Esophagus muscularis mucosa (tissue), 4 donors: ENCODE measurements at regions not wholly inside any gene's neighbourhood (a gene's known extent, or its start where the extent isn't known, plus 50 kb on each side); places are given as distances from the start of the nearest gene placed in this dataset.
A peak's percentile ranks its signal among the peaks of the same experiment; 100 is the strongest.

Source experiments
- DNase-seq: peaks from one replicate; pipeline ENCODE4 v3.0.0-alpha.2; 2017; ENCODE audit errors: extremely low spot score
- H3K27ac ChIP-seq, 4 donors: fragments of 200-600 bp; sonication (generic); replicated peaks in 1 of 4; 1 replicate in 3 of 4; 2 replicates in 1 of 4; pipeline ENCODE4 v1.5.1; 2016 to 2019; ENCODE audit warnings: mild to moderate bottlenecking in 1 of 4
- H3K27me3 ChIP-seq, 4 donors: fragments of 200-600 bp; sonication (generic); one replicate each; pipeline versions ENCODE4 v1.5.1 to v1.6.0; 2016 to 2019
- H3K36me3 ChIP-seq, 4 donors: fragments of 200-600 bp; sonication (generic); one replicate each; pipeline ENCODE4 v1.5.1; 2016 to 2019
- H3K4me1 ChIP-seq, 4 donors: fragments of 200-600 bp; sonication (generic); one replicate each; pipeline ENCODE4 v1.5.1; 2016 to 2019
- H3K4me3 ChIP-seq, 4 donors: fragments of 200-600 bp; sonication (generic); 1 replicate in 2 of 4; 2 replicates in 2 of 4; pipeline ENCODE4 v1.5.1; 2016 to 2019; ENCODE audit warnings: mild to moderate bottlenecking in 4 of 4, moderate library complexity in 1 of 4
- H3K9me3 ChIP-seq, 4 donors: fragments of 200-600 bp; sonication (generic); 1 replicate in 3 of 4; 2 replicates in 1 of 4; pipeline ENCODE4 v1.5.1; 2016 to 2019
- EP300 ChIP-seq: sonication (generic); formaldehyde crosslinking; IDR thresholded peaks from one replicate; pipeline ENCODE4 v1.6.1; 2017; ENCODE audit warnings: antibody characterized with exemption
- POLR2A ChIP-seq: fragments of 450-650 bp; IDR thresholded peaks from one replicate; pipeline ENCODE4 v1.6.1; 2017; ENCODE audit warnings: antibody characterized with exemption, moderate library complexity, mild to moderate bottlenecking, low read depth
- POLR2AphosphoS5 ChIP-seq, 2 donors: sonication (generic); formaldehyde crosslinking; IDR thresholded peaks; one replicate each; pipeline ENCODE4 v1.6.1; 2017; ENCODE audit warnings: antibody characterized with exemption in 2 of 2
- WGBS: methylation state at CpG from one replicate; pipeline ENCODE4 v1.1.5; 2018; 5-methylcytosine and 5-hydroxymethylcytosine counted together
- intact Hi-C: fragments of 100-400 bp; cut with DNase I; formaldehyde crosslinking; loops from one replicate; pipeline ENCODE4 v1.15.1; 2023
- TF ChIP-seq, protein P1 (sequence below), 3 experiments: fragments of 200-600 bp in 2 of 3; fragments of 450-650 bp in 1 of 3; sonication (generic) in 2 of 3; IDR thresholded peaks; one replicate each; pipeline ENCODE4 v1.5.1; 2017 to 2019; ENCODE audit warnings: antibody characterized with exemption in 3 of 3, mild to moderate bottlenecking in 2 of 3, moderate library complexity in 1 of 3

DNA sequence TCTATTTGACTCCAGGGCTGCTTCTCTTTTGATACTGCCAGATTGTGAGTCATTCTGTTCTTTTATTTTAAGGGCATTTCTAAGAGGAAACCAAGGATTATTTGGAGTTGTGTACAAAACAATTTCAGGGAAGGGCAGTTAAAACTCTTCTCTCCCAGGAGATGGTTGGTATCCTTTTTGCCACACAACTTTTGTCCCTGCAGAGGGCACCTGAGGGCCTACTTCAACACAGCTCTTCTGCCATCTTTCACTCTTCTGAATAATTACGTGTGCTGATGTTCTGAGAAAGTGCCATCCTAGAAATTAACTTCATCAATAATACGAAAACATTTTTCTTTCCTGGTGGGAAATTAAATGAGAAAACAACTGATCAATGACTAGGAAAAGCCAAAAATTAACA lies 75.7 kb upstream of the GADL1 start:
- H3K4me3 ChIP-seq = no peak overlapping the region
- no peak for TF ChIP-seq EP300
- TF ChIP-seq POLR2A = no peak
- TF ChIP-seq POLR2AphosphoS5 (IDR thresholded peaks at IDR 0.05) = no peak
- TF ChIP-seq, protein P1, sequence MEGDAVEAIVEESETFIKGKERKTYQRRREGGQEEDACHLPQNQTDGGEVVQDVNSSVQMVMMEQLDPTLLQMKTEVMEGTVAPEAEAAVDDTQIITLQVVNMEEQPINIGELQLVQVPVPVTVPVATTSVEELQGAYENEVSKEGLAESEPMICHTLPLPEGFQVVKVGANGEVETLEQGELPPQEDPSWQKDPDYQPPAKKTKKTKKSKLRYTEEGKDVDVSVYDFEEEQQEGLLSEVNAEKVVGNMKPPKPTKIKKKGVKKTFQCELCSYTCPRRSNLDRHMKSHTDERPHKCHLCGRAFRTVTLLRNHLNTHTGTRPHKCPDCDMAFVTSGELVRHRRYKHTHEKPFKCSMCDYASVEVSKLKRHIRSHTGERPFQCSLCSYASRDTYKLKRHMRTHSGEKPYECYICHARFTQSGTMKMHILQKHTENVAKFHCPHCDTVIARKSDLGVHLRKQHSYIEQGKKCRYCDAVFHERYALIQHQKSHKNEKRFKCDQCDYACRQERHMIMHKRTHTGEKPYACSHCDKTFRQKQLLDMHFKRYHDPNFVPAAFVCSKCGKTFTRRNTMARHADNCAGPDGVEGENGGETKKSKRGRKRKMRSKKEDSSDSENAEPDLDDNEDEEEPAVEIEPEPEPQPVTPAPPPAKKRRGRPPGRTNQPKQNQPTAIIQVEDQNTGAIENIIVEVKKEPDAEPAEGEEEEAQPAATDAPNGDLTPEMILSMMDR (IDR thresholded peaks at IDR 0.05) = no peak
- peak; percentile 12 for DNase-seq
- WGBS = 73% methylated on average over 2 of the region's 2 CpGs
- H3K27me3 ChIP-seq = no peaks in the 10 kb centered on the region
- no peaks in the 10 kb centered on the region for H3K36me3 ChIP-seq
- intact Hi-C loops = no loop called here
- H3K9me3 ChIP-seq = no peaks in the 10 kb centered on the region
- H3K4me1 ChIP-seq = no peaks in the 10 kb centered on the region
- H3K27ac ChIP-seq = no peak overlapping the region

DNA sequence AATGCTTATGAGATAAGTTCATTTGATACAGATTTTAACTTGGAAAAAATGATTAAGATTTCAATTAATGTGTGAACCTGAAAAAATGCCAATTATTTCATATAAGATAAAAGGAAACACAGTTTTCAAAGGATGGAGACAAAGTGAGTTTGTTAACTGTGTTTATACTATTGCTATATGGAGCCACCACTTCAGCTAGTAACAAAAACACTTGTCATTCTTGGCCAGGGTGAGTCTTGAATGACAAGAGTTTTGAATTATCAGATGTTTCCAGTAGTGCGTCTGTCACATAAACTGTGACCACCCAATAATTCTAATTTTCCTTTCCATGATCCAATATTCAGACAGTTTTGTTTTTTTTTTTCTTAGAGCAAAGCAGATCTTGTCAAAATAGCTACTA lies 78.0 kb upstream of the GADL1 start:
- Histone ChIP-seq H3K9me3 (no peaks in the 10 kb centered on the region), H3K4me3 (no peak overlapping the region), H3K27me3 (no peaks in the 10 kb centered on the region), H3K27ac (no peak overlapping the region), H3K36me3 (no peaks in the 10 kb centered on the region), H3K4me1 (no peaks in the 10 kb centered on the region)
- peak; percentile 2 for DNase-seq
- TF ChIP-seq EP300 = no peak
- TF ChIP-seq, protein P1 (IDR thresholded peaks at IDR 0.05) = no peak
- no peak for TF ChIP-seq POLR2AphosphoS5 (IDR thresholded peaks at IDR 0.05)
- TF ChIP-seq POLR2A = no peak
- 96% methylated on average over 1 of the region's 1 CpG for WGBS
- intact Hi-C loops = no loop called here

DNA sequence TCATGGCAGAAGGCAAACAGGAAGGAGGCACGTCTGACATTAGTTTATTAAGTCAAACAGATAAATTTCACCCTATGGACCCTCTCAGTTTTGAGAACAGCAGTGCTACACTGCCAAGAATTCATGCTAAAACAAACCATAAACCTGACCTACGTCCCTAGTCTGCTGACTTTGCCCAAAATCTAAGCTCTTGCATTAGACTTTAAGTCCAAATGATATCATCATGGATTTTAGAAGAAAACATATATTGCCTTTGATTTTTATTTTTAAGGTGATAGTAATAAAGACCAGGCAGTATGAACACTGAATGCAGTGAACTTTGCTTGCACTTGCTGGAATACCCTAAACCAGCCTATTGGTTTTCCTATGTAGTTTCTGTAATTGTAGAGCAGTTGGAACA lies 79.6 kb upstream of the GADL1 start:
- H3K4me1 ChIP-seq = no peaks in the 10 kb centered on the region
- H3K27me3 ChIP-seq = no peaks in the 10 kb centered on the region
- H3K9me3 ChIP-seq = no peaks in the 10 kb centered on the region
- intact Hi-C loops = no loop called here
- peak; percentile 45 for DNase-seq
- H3K27ac ChIP-seq = no peak overlapping the region
- WGBS = 85% methylated on average over 2 of the region's 2 CpGs
- no peak overlapping the region for H3K4me3 ChIP-seq
- TF ChIP-seq POLR2A = no peak
- TF ChIP-seq EP300 = no peak
- TF ChIP-seq POLR2AphosphoS5 (IDR thresholded peaks at IDR 0.05) = no peak
- TF ChIP-seq, protein P1 (IDR thresholded peaks at IDR 0.05) = no peak
- H3K36me3 ChIP-seq = no peaks in the 10 kb centered on the region

DNA sequence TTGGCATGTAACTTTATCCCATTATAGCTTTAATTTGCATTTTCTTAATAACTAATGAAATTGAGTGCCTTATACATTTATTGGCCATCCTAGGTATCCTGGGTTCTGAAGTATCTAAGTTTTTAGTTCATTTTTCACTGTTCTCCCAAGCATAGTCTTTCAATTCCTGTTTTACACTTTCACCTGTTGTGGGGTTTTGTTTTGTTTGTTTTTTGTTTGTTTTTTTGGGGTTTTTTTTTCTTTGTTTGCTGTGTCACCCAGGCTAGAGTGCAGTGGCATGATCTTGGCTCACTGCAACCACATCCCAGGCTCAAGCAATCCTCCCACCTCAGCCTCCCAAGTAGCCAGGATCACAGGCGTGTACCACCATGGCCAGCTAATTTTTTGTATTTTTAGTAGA lies 83.1 kb upstream of the GADL1 start:
- H3K4me1 ChIP-seq = no peaks in the 10 kb centered on the region
- no peak overlapping the region for H3K4me3 ChIP-seq
- no peaks in the 10 kb centered on the region for H3K36me3 ChIP-seq
- H3K27me3 ChIP-seq = no peaks in the 10 kb centered on the region
- no peak for TF ChIP-seq EP300
- TF ChIP-seq, protein P1 (IDR thresholded peaks at IDR 0.05) = no peak
- no peak for TF ChIP-seq POLR2A
- no peak for TF ChIP-seq POLR2AphosphoS5 (IDR thresholded peaks at IDR 0.05)
- WGBS = 100% methylated on average over 1 of the region's 1 CpG
- no peak overlapping the region for H3K27ac ChIP-seq
- intact Hi-C loops = no loop called here
- H3K9me3 ChIP-seq = no peaks in the 10 kb centered on the region
- no peak for DNase-seq

DNA sequence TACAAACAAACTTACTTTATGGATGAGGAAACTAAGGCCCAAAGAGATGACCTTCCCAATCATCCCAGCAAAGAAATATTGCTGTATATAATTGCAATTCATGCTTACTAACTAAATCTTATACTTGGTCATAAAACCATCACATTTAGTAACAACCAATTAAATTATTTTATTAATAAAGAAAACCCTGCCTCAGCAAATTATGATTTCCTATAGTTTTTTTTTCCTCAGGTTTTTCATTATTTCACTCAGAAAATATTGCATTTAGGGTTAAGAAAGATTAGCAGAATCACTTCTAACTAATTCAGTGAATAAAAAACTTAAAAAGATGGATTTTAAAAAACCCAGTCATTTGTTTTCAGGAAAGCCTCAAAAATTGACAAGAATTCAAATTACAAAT lies 86.5 kb upstream of the GADL1 start:
- TF ChIP-seq, protein P1 (IDR thresholded peaks at IDR 0.05) = no peak
- TF ChIP-seq EP300 (no peak), POLR2AphosphoS5 (IDR thresholded peaks at IDR 0.05) (no peak), POLR2A (no peak)
- H3K9me3 ChIP-seq = no peaks in the 10 kb centered on the region
- no peak for DNase-seq
- H3K4me3 ChIP-seq = no peak overlapping the region
- peaks cover 0 to 4% (median 0%) of the 10 kb centered on the region in 4 donors for H3K4me1 ChIP-seq
- no peaks in the 10 kb centered on the region for H3K27me3 ChIP-seq
- intact Hi-C loops = no loop called here
- H3K27ac ChIP-seq = no peak overlapping the region
- no peaks in the 10 kb centered on the region for H3K36me3 ChIP-seq
